ENCODE measurements at regions not wholly inside any gene's neighbourhood (a gene's known extent, or its start where the extent isn't known, plus 50 kb on each side); places are given as distances from the start of the nearest gene placed in this dataset.
"Not testable (repeated sequence)": the region's sequence is repeated elsewhere in the genome, so short reads cannot be mapped to it uniquely, and the experiment has no call there.

DNA sequence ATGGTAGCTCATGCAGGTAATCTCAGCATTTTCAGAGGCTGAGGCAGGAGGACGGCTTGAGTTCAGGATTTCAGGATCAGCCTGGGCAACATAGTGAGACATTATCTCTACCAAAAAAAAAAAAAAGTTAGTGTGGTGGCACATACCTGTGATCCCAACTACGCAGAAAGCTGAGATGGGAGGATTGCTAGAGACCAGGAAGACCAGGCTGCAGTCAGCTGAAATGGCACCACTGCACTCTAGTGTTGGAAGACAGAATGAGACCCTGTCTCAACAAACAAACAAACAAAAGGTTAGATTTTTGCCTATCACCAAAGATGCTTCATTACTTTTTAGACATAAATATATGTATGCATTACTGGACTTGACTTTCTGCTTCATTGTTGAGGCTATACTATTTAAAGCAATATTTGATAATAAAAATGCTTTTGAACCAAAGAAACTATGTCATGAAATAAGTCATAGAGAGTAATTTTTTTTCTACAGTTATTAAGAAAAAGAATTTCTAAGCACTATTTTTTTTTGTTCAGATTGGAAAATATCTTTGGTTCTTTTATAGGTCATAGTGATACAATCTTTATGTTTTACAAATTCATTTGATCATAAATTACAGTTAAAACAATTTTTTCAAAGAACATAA lies 1180.1 kb upstream of the ATXN8OS start:
- no peak for DNase-seq

GRCh38 chr13:68923995-68924394 lies 1183.6 kb upstream of the ATXN8OS start:
- DNase-seq, result no peak

GRCh38 chr13:68908879-68909278 lies 1198.7 kb upstream of the ATXN8OS start:
- no peak for DNase-seq

DNA sequence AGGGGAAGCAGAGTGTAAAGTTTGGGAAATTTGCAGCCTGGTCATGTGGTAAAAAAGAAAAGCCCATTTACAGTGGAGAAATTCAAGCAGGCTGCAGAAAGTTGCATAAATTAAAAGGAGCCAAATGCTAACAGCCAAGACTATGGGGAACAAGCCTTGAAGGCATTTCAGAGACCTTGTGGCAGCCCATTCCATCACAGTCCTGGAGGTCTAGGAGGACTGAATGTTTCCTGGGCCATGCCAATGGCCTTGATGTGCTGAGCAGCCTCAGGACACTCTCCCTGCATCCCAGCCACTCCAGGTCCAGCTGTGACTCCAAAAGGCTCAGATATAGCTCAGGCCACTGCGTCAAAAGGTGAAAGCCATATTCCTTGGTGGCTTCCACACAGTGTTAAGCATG lies 1202.4 kb upstream of the ATXN8OS start:
- DNase-seq, result no peak

GRCh38 chr13:68897331-68897928 lies 1210.2 kb upstream of the ATXN8OS start:
- DNase-seq, result no peak

- DNase-seq, result no peak
Measured at GRCh38 chr13:68895696-68896095, 1211.9 kb upstream of the ATXN8OS start.

- DNase-seq, result not testable (repeated sequence)
Measured at GRCh38 chr13:68893721-68894120, 1213.9 kb upstream of the ATXN8OS start.

GRCh38 chr13:68892596-68892995 lies 1215.0 kb upstream of the ATXN8OS start:
- DNase-seq, result not testable (repeated sequence)

DNA sequence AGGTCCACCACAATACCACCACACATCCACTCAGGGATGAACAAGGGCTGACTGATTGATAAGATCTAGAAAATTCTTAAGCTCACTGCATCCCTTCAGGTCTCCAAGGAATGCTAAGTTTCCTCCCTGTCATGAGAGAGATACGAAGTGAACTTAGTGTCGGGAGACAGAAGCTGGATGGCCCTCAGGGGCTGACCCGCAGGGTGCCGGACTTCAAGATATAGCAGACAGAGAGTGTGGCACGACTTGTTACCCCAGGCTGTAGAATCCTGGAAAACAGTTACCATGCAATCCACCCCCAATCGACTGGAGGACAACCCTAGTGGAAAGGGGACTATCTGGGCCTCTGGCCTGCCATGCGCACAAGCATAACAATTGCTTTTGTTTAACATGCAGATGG lies 1217.5 kb upstream of the ATXN8OS start:
- DNase-seq, result not testable (repeated sequence)

GRCh38 chr13:68888832-68889231 lies 1218.8 kb upstream of the ATXN8OS start:
- no peak for DNase-seq

- DNase-seq, result no peak
Measured at GRCh38 chr13:68872338-68872737, 1235.3 kb upstream of the ATXN8OS start.

DNA sequence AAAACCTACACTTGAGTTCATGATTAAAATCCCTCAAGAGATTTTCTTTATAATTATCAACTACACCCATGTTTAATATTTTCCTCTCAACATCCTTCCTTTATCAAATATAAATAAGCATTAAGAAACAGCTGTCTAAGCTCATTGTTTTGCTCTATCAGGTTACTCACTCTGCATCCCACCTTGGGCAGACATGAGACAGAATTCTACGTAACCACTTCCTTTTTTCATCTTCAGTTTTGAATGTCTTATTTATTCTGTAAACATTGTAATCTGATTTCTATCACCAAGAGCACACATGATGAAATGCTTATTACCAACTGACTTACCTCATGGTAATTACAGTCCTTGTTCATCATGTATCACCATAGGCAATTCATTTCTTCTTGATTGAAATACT lies 1256.6 kb upstream of the ATXN8OS start:
- DNase-seq, result no peak

GRCh38 chr13:68850160-68850559 lies 1257.5 kb upstream of the ATXN8OS start:
- no peak for DNase-seq

GRCh38 chr13:68846663-68847062 lies 1261.0 kb upstream of the ATXN8OS start:
- DNase-seq, result no peak

DNA sequence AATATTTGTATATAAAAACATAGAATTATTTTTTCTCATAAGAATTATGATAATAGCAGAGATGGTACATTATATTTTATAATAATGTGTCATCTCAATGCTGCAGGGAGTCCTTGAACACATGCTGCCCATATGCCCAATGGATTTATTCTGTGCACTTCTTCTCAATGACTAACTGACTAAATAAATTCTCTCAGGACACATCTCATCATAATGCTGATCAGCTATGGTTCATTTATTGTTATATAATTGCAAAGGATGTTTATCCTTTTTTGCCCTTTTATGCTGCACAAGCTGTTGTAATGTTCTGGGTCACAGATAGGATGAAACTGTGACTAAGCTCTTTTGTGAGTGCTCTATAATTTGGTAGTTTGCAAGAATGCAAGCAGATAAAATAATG lies 1273.3 kb upstream of the ATXN8OS start:
- DNase-seq, result no peak

GRCh38 chr13:68816715-68817114 lies 1290.9 kb upstream of the ATXN8OS start:
- DNase-seq, result no peak

- DNase-seq, result no peak
Measured at GRCh38 chr13:68813180-68813796, 1294.3 kb upstream of the ATXN8OS start.

- no peak for DNase-seq
Measured at GRCh38 chr13:68810660-68811059, 1297.0 kb upstream of the ATXN8OS start.

DNA sequence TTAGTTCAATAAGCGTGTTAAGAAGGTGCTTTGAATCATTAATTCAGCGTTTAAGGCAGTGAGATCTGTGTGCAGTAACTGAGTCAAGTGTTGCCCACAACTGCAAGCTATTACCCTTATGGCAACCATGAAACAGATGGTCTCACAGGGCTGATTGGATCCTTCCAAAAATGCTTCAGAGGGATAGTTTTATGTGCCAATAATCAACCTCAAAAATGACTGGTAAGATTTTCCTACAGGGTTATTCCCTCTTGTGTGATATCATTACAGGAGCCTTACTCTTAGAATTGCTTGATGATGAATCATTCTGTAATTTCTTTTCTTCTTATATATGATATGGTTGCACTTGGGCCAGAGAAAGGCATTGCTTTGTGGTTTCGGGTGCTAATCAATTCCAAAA lies 1299.2 kb upstream of the ATXN8OS start:
- DNase-seq, result no peak

GRCh38 chr13:68806125-68806524 lies 1301.5 kb upstream of the ATXN8OS start:
- no peak for DNase-seq

GRCh38 chr13:68784275-68784674 lies 1323.4 kb upstream of the ATXN8OS start:
- DNase-seq, result no peak

DNA sequence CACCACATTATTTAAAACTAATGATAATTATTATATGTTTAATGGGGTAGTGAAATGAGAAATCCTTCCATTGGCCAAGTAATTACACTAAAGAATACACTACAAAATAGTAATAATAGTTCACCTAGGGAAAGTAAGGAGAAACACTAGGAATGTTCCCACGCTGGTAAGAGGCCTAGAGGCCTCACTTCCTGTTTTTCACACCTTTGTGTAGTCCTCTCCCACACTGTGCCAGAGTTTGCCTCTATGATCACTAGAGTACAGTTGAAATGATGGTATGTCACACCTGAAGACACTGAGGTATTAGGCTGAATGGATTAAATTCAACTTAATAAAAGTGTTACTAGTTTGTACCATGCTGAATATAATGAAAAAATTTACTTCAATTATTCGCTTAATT lies 1348.0 kb upstream of the ATXN8OS start:
- no peak for DNase-seq

DNA sequence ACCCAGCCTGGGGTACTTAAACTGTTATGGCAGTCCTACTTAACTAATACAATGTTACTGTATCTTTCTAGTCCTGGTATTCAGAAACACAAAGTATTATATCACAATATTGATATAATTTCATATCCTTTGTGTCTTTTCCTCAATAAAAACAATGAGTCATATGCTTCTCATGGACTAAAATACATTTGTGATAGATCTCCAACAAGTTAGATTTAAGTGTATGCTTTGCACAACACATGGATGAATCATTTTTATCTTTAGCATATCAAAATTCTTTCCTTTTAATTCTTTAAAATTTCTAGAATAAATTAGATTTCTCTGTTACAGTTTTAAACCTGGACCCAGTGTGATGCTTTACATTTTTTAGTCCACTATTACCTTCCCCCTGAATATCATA lies 1357.8 kb upstream of the ATXN8OS start:
- DNase-seq, result no peak

- DNase-seq, result no peak
Measured at GRCh38 chr13:68748038-68748437, 1359.6 kb upstream of the ATXN8OS start.

- no peak for DNase-seq
Measured at GRCh38 chr13:68745502-68745901, 1362.1 kb upstream of the ATXN8OS start.
